ENCODE measurements at regions not wholly inside any gene's neighbourhood (a gene's known extent, or its start where the extent isn't known, plus 50 kb on each side); places are given as distances from the start of the nearest gene placed in this dataset.

DNA sequence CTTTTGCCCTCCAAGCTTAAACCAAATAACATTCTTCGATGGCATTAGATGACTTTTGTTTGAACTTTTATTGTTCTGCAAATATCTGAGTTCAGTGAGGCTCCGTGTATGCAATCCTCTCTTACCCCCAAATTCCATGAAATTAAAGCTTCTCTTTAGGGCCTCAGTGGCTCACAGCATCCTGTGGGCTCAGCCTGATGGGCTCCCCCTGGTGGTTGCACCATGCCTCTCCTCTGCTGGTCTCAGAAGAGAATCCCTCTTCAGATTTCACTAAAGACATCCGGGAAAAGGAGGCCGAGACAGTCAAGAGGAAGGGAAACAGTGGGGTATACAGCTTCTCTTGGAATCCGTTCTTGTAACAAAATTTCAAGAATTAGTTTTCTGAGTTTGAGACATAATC lies 331.6 kb upstream of the NT5E start:
- peaks cover 0 to 21% (median 0%) of the 10 kb centered on the region in 5 donors for H3K4me1 ChIP-seq (ENCODE audit: control insufficient read depth in 5 of 5, insufficient read depth in 5 of 5, low read length in 5 of 5)
- no peaks in the 10 kb centered on the region for H3K9me3 ChIP-seq (ENCODE audit: control insufficient read depth in 4 of 4, insufficient read depth in 3 of 4, low read length in 3 of 4)
- ATAC-seq (ENCODE audit: insufficient read depth, low FRiP score) (no peak), DNase-seq (no peak)
- H3K9ac ChIP-seq (ENCODE audit: insufficient read depth in 1 of 2, low read length in 2 of 2), result no peak overlapping the region
- H3K36me3 ChIP-seq (ENCODE audit: control insufficient read depth in 4 of 4, insufficient read depth in 4 of 4, low read length in 4 of 4), result no peaks in the 10 kb centered on the region
- 82 to 88% methylated on average over 5 of the region's 5 CpGs for WGBS, 2 donors
- no peak overlapping the region for H3K27ac ChIP-seq (ENCODE audit: low read depth in 1 of 2, low read length in 1 of 2)
- H3K27me3 ChIP-seq (ENCODE audit: control insufficient read depth in 3 of 3, insufficient read depth in 3 of 3, low read length in 2 of 3), result peaks cover 0 to 3% (median 0%) of the 10 kb centered on the region in 3 donors
- TF ChIP-seq, protein P1, sequence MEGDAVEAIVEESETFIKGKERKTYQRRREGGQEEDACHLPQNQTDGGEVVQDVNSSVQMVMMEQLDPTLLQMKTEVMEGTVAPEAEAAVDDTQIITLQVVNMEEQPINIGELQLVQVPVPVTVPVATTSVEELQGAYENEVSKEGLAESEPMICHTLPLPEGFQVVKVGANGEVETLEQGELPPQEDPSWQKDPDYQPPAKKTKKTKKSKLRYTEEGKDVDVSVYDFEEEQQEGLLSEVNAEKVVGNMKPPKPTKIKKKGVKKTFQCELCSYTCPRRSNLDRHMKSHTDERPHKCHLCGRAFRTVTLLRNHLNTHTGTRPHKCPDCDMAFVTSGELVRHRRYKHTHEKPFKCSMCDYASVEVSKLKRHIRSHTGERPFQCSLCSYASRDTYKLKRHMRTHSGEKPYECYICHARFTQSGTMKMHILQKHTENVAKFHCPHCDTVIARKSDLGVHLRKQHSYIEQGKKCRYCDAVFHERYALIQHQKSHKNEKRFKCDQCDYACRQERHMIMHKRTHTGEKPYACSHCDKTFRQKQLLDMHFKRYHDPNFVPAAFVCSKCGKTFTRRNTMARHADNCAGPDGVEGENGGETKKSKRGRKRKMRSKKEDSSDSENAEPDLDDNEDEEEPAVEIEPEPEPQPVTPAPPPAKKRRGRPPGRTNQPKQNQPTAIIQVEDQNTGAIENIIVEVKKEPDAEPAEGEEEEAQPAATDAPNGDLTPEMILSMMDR (IDR thresholded peaks at IDR 0.05; ENCODE audit: control extremely low read depth, extremely low read depth), result no peak
- no peak overlapping the region for H3K4me3 ChIP-seq

DNA sequence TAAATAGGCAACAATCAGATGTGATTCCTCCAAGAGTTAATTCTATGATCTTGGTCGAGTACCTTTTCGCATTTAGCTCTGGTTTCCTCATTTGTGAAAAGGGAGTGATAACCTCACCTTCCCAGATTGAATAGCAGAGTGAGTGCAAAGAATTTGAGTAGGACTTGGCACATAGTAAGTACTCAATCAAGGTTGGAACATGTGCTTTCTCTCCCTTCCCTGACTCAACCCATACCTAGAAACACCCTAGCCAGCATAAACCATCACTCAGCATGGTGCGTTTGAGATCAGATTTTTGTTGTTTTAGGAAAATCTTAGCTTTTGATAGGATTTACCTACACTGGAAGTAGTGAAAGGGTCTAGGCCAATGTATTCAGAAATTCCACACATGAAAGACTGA lies 333.4 kb upstream of the NT5E start:
- Histone ChIP-seq H3K9ac (ENCODE audit: insufficient read depth in 1 of 2, low read length in 2 of 2) (no peak overlapping the region), H3K4me1 (ENCODE audit: control insufficient read depth in 5 of 5, insufficient read depth in 5 of 5, low read length in 5 of 5) (peaks cover 0 to 21% (median 0%) of the 10 kb centered on the region in 5 donors), H3K27ac (ENCODE audit: low read depth in 1 of 2, low read length in 1 of 2) (no peak overlapping the region), H3K9me3 (ENCODE audit: control insufficient read depth in 4 of 4, insufficient read depth in 3 of 4, low read length in 3 of 4) (no peaks in the 10 kb centered on the region), H3K36me3 (ENCODE audit: control insufficient read depth in 4 of 4, insufficient read depth in 4 of 4, low read length in 4 of 4) (no peaks in the 10 kb centered on the region), H3K4me3 (no peak overlapping the region), H3K27me3 (ENCODE audit: control insufficient read depth in 3 of 3, insufficient read depth in 3 of 3, low read length in 2 of 3) (peaks cover 0 to 3% (median 0%) of the 10 kb centered on the region in 3 donors)
- TF ChIP-seq, protein P1 (IDR thresholded peaks at IDR 0.05; ENCODE audit: control extremely low read depth, extremely low read depth), result no peak
- no peak for ATAC-seq (ENCODE audit: insufficient read depth, low FRiP score)
- DNase-seq, result no peak
- 81 to 87% methylated on average over 3 of the region's 3 CpGs for WGBS, 2 donors

DNA sequence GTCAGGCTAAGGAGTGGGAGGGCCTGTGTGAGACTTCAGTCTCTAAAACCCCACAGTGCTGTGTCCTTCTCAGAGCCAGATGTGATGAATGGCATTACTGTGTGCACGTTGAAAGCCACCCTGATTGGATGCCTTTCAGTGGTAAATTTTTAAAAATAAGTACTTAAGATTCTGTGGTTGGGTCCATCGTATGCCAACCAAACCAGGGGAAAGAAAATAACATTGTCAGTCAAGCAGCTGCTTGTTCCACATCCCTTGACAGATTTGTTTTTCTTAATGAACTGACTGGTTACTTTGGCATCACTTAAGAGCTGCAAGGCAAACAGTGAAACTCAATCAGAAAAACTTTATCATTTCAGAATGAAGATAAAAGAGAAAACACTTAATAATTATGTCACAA lies 334.0 kb upstream of the NT5E start:
- no peak overlapping the region for H3K9ac ChIP-seq (ENCODE audit: insufficient read depth in 1 of 2, low read length in 2 of 2)
- DNase-seq (peak in 2 of 3 donors; percentile 39 to 49), ATAC-seq (ENCODE audit: insufficient read depth, low FRiP score) (no peak)
- TF ChIP-seq, protein P1 (IDR thresholded peaks at IDR 0.05; ENCODE audit: control extremely low read depth, extremely low read depth), result no peak
- peaks cover 0 to 3% (median 0%) of the 10 kb centered on the region in 3 donors for H3K27me3 ChIP-seq (ENCODE audit: control insufficient read depth in 3 of 3, insufficient read depth in 3 of 3, low read length in 2 of 3)
- no peak overlapping the region for H3K4me3 ChIP-seq
- H3K36me3 ChIP-seq (ENCODE audit: control insufficient read depth in 4 of 4, insufficient read depth in 4 of 4, low read length in 4 of 4), result no peaks in the 10 kb centered on the region
- H3K27ac ChIP-seq (ENCODE audit: low read depth in 1 of 2, low read length in 1 of 2), result no peak overlapping the region
- H3K4me1 ChIP-seq (ENCODE audit: control insufficient read depth in 5 of 5, insufficient read depth in 5 of 5, low read length in 5 of 5), result peaks cover 0 to 21% (median 0%) of the 10 kb centered on the region in 5 donors
- WGBS, 2 donors, result 61 to 81% methylated on average over 2 of the region's 2 CpGs
- H3K9me3 ChIP-seq (ENCODE audit: control insufficient read depth in 4 of 4, insufficient read depth in 3 of 4, low read length in 3 of 4), result no peaks in the 10 kb centered on the region

DNA sequence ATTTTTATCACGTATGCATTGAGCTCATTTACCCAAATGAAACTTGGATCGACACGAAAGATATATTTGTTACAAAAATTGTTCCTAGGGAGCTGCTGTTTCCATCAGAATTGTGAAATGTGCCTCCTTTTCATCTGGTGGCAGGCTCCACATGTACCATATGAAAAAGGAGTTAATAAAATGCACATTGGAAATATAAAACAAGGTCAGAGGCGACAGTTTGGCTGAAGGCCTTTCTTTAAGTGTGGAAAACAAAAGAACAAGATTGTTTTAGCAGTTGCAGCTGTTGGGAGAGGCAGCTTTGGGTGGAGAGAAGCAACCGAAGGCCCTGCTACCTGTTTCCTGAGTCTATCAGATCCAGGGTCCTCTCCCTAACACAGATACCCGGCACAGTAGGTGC lies 334.5 kb upstream of the NT5E start:
- no peak overlapping the region for H3K9ac ChIP-seq (ENCODE audit: insufficient read depth in 1 of 2, low read length in 2 of 2)
- H3K27ac ChIP-seq (ENCODE audit: low read depth in 1 of 2, low read length in 1 of 2), result no peak overlapping the region
- TF ChIP-seq, protein P1 (IDR thresholded peaks at IDR 0.05; ENCODE audit: control extremely low read depth, extremely low read depth), result no peak
- ATAC-seq (ENCODE audit: insufficient read depth, low FRiP score), result no peak
- H3K9me3 ChIP-seq (ENCODE audit: control insufficient read depth in 4 of 4, insufficient read depth in 3 of 4, low read length in 3 of 4), result no peaks in the 10 kb centered on the region
- WGBS, 2 donors, result 84 to 85% methylated on average over 6 of the region's 6 CpGs
- no peak overlapping the region for H3K4me3 ChIP-seq
- peaks cover 0 to 3% (median 0%) of the 10 kb centered on the region in 3 donors for H3K27me3 ChIP-seq (ENCODE audit: control insufficient read depth in 3 of 3, insufficient read depth in 3 of 3, low read length in 2 of 3)
- DNase-seq, result peak in 1 of 3 donors; percentile 48
- H3K4me1 ChIP-seq (ENCODE audit: control insufficient read depth in 5 of 5, insufficient read depth in 5 of 5, low read length in 5 of 5), result peaks cover 0 to 21% (median 0%) of the 10 kb centered on the region in 5 donors
- no peaks in the 10 kb centered on the region for H3K36me3 ChIP-seq (ENCODE audit: control insufficient read depth in 4 of 4, insufficient read depth in 4 of 4, low read length in 4 of 4)

Measured in lung (tissue), 11 donors.